ENCODE measurements at regions not wholly inside any gene's neighbourhood (a gene's known extent, or its start where the extent isn't known, plus 50 kb on each side); places are given as distances from the start of the nearest gene placed in this dataset.

DNA sequence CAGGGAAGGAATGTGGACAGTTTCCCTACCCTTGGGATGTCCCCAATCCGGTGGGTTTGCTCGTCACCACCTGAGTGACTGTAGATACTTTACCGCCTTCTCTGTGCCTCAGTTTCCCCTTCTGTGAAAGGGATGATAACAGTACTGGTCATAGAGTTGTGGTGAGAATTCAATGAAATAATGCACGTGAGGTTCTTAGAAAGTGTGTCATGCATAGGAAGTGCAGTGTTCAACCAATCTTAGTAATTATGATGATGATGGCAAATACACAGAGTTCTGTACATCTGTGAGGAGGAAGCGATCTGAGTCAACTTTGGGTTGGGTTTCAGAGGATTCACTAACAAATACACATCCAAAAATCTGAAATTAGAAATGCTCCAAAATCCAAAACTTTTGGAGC, 114.6 kb upstream of the HS3ST2 start:
- Histone ChIP-seq H2AFZ (no peak overlapping the region), H3K9me2 (ENCODE audit: insufficient read depth) (no peaks in the 10 kb centered on the region), H3K36me3 (ENCODE audit: low read depth) (no peaks in the 10 kb centered on the region), H3K27ac (no peak overlapping the region), H3K9me3 (ENCODE audit: insufficient read depth, low read depth) (no peaks in the 10 kb centered on the region), H3K27me3 (ENCODE audit: insufficient read depth, low read depth) (no peaks in the 10 kb centered on the region), H4K20me1 (ENCODE audit: insufficient read depth) (peaks cover 5% of the 10 kb centered on the region; the same call in 1 of the 2 replicates), H3K4me1 (replicated peaks; ENCODE audit: insufficient read depth) (no peaks in the 10 kb centered on the region), H3K4me3 (no peak overlapping the region), H3F3A (ENCODE audit: insufficient read depth, low read depth) (no peaks in the 10 kb centered on the region), H3K4me2 (no peak overlapping the region), H3K79me2 (ENCODE audit: low read depth) (no peaks in the 10 kb centered on the region)
- POLR2A ChIA-PET (ENCODE audit: unreplicated experiment), result no interaction called here
- intact Hi-C loops (cut with micrococcal nuclease; ENCODE audit: unreplicated experiment), result no loop called here
- no peak for TF ChIP-seq EZH2 (IDR thresholded peaks at IDR 0.05; ENCODE audit: low read depth)
- TF ChIP-seq, protein P1, sequence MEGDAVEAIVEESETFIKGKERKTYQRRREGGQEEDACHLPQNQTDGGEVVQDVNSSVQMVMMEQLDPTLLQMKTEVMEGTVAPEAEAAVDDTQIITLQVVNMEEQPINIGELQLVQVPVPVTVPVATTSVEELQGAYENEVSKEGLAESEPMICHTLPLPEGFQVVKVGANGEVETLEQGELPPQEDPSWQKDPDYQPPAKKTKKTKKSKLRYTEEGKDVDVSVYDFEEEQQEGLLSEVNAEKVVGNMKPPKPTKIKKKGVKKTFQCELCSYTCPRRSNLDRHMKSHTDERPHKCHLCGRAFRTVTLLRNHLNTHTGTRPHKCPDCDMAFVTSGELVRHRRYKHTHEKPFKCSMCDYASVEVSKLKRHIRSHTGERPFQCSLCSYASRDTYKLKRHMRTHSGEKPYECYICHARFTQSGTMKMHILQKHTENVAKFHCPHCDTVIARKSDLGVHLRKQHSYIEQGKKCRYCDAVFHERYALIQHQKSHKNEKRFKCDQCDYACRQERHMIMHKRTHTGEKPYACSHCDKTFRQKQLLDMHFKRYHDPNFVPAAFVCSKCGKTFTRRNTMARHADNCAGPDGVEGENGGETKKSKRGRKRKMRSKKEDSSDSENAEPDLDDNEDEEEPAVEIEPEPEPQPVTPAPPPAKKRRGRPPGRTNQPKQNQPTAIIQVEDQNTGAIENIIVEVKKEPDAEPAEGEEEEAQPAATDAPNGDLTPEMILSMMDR (conservative IDR thresholded peaks at IDR 0.05), result no peak
- no TSS peak for BruUV-seq (replicated peaks)
- CTCF ChIA-PET, result no interaction called here
- no peak for DNase-seq

DNA sequence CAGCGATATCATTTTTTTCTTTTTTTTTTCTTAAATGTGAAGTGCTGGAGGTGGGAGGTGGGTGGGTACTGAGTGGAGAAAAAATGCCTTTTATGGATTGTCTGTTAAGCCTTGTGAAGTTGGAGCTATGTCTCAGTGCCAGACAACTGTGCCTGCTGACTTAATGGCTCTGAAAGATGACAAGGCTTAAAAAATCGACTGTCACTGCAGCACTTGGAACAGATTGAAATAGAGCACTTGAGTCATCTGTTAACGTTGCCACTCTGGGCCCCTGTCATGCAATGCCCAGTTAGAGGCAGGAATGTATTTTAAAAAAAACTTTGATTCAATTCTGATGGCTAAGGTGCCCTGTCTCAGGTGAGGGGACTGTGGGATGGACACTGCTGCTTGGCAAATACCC, 108.2 kb upstream of the HS3ST2 start:
- Histone ChIP-seq H4K20me1 (ENCODE audit: insufficient read depth) (no peaks in the 10 kb centered on the region), H3K36me3 (ENCODE audit: low read depth) (no peaks in the 10 kb centered on the region), H3F3A (ENCODE audit: insufficient read depth, low read depth) (no peaks in the 10 kb centered on the region), H3K4me3 (no peak overlapping the region), H3K79me2 (ENCODE audit: low read depth) (no peaks in the 10 kb centered on the region), H3K4me2 (no peak overlapping the region), H3K4me1 (replicated peaks; ENCODE audit: insufficient read depth) (no peaks in the 10 kb centered on the region), H3K9me2 (ENCODE audit: insufficient read depth) (no peaks in the 10 kb centered on the region), H3K27me3 (ENCODE audit: insufficient read depth, low read depth) (no peaks in the 10 kb centered on the region), H3K27ac (no peak overlapping the region), H3K9me3 (ENCODE audit: insufficient read depth, low read depth) (no peaks in the 10 kb centered on the region), H2AFZ (no peak overlapping the region)
- CTCF ChIA-PET, result no interaction called here
- BruUV-seq (replicated peaks), result no TSS peak
- TF ChIP-seq EZH2 (IDR thresholded peaks at IDR 0.05; ENCODE audit: low read depth), result no peak
- TF ChIP-seq, protein P1 (conservative IDR thresholded peaks at IDR 0.05), result no peak
- DNase-seq, result no peak
- POLR2A ChIA-PET (ENCODE audit: unreplicated experiment), result no interaction called here
- intact Hi-C loops (cut with micrococcal nuclease; ENCODE audit: unreplicated experiment), result no loop called here

DNA sequence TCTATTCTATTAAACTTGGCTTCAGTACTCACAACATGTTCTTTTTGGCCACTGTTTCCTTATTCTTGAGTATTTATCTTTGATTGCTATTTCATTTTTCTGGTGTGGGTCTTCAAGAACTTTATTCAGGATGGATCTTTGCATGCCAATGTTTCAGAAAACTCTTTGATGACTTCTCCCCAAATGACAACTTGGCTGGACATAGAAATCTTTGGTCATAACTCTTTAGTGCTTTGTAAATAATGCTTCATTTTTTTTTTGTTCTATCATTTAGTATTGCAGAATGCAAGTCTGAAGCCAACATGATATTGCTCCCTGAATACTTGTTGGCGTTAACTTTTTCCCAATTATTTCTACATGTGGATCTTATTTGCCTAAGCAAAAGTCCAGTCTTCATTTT, 103.6 kb upstream of the HS3ST2 start:
- ChIA-PET POLR2A (ENCODE audit: unreplicated experiment) (no interaction called here), CTCF (no interaction called here)
- H3K4me1 ChIP-seq (replicated peaks; ENCODE audit: insufficient read depth), result no peaks in the 10 kb centered on the region
- no peaks in the 10 kb centered on the region for H3K36me3 ChIP-seq (ENCODE audit: low read depth)
- no peak overlapping the region for H2AFZ ChIP-seq
- intact Hi-C loops (cut with micrococcal nuclease; ENCODE audit: unreplicated experiment), result no loop called here
- no peaks in the 10 kb centered on the region for H3K9me2 ChIP-seq (ENCODE audit: insufficient read depth)
- peaks cover 11% of the 10 kb centered on the region; the same call in 1 of the 2 replicates for H3K9me3 ChIP-seq (ENCODE audit: insufficient read depth, low read depth)
- DNase-seq, result no peak
- H3K4me3 ChIP-seq, result no peak overlapping the region
- H3F3A ChIP-seq (ENCODE audit: insufficient read depth, low read depth), result no peaks in the 10 kb centered on the region
- TF ChIP-seq EZH2 (IDR thresholded peaks at IDR 0.05; ENCODE audit: low read depth), result no peak
- TF ChIP-seq, protein P1 (conservative IDR thresholded peaks at IDR 0.05), result no peak
- no peak overlapping the region for H3K27ac ChIP-seq
- no peaks in the 10 kb centered on the region for H3K79me2 ChIP-seq (ENCODE audit: low read depth)
- no peak overlapping the region for H3K4me2 ChIP-seq
- no TSS peak for BruUV-seq (replicated peaks)
- no peaks in the 10 kb centered on the region for H3K27me3 ChIP-seq (ENCODE audit: insufficient read depth, low read depth)
- no peaks in the 10 kb centered on the region for H4K20me1 ChIP-seq (ENCODE audit: insufficient read depth)
